IMR-90 (cell line): ENCODE measurements at regions not wholly inside any gene's neighbourhood (a gene's known extent, or its start where the extent isn't known, plus 50 kb on each side); places are given as distances from the start of the nearest gene placed in this dataset.

ENCODE experiments used
- ATAC-seq: fragments of 200-7000 bp; cut with Tn5 transposase; 2 replicates; pipeline ENCODE4 v1.9.1; 2020; ENCODE audit warnings: low read depth, mild to moderate bottlenecking, moderate library complexity
- BruUV-seq: library from RNA; stranded (reverse); fragments of 400-500 nt; replicated peaks from 2 replicates; lab custom pipeline; 2021; lab: Mats Ljungman, UMichigan
- CTCF ChIA-PET: fragments of 300-600 bp; formaldehyde crosslinking; extraction: SDS; loops from one replicate; lab custom pipeline; 2021; ENCODE audit warnings: antibody characterized with exemption; lab: Yijun Ruan, JAX
- POLR2A ChIA-PET: fragments of 300-600 bp; sonication (Branson Sonifier 250); formaldehyde crosslinking; loops from one replicate; lab custom pipeline; 2022; ENCODE audit warnings: antibody characterized with exemption; ENCODE audit not compliant: unreplicated experiment; lab: Charles Lee
- DNase-seq: peaks from one replicate; pipeline ENCODE4 v3.0.0; 2013
- H2AFZ ChIP-seq: replicated peaks from 2 replicates; pipeline ENCODE3; 2013; ENCODE audit warnings: low read length, mild to moderate bottlenecking; ENCODE audit not compliant: poor library complexity
- H2AK5ac ChIP-seq: 2 replicates; pipeline ENCODE4 v1.6.1; 2013; ENCODE audit warnings: low read depth, low read length, inconsistent platforms
- H2AK9ac ChIP-seq: replicated peaks from 2 replicates; pipeline ENCODE3; 2013; ENCODE audit warnings: mild to moderate bottlenecking, low read depth, low read length, moderate library complexity; ENCODE audit not compliant: poor library complexity
- H2BK120ac ChIP-seq: 2 replicates; pipeline ENCODE4 v1.6.1; 2013; ENCODE audit warnings: low read depth, low read length, inconsistent platforms
- H2BK15ac ChIP-seq: 3 replicates; pipeline ENCODE4 v1.6.1; 2013; ENCODE audit warnings: low read depth, low read length, inconsistent platforms
- H2BK20ac ChIP-seq: 2 replicates; pipeline ENCODE4 v1.6.1; 2013; ENCODE audit warnings: low read depth, mild to moderate bottlenecking, inconsistent platforms, low read length, moderate library complexity
- H2BK5ac ChIP-seq: 2 replicates; pipeline ENCODE4 v1.6.1; 2013; ENCODE audit warnings: mild to moderate bottlenecking, low read depth, low read length, inconsistent platforms; ENCODE audit not compliant: poor library complexity, severe bottlenecking
- H3K14ac ChIP-seq: replicated peaks from 2 replicates; pipeline ENCODE4 v1.6.1; 2013; ENCODE audit warnings: low read depth, low read length, inconsistent platforms
- H3K18ac ChIP-seq: 2 replicates; pipeline ENCODE4 v1.6.1; 2013; ENCODE audit warnings: low read depth, low read length, control low read depth
- H3K23ac ChIP-seq: 2 replicates; pipeline ENCODE4 v1.6.1; 2013; ENCODE audit warnings: low read depth, low read length, inconsistent platforms
- H3K27ac ChIP-seq: 2 replicates; pipeline ENCODE4 v1.5.1; 2013; ENCODE audit warnings: mild to moderate bottlenecking, control low read depth, low read length; ENCODE audit not compliant: insufficient read depth
- H3K27me3 ChIP-seq: 2 replicates; pipeline ENCODE4 v1.6.1; 2013; ENCODE audit warnings: low read length; ENCODE audit not compliant: control insufficient read depth, insufficient read depth
- H3K36me3 ChIP-seq: 2 replicates; pipeline ENCODE4 v1.6.1; 2013; ENCODE audit warnings: low read length, mixed read lengths; ENCODE audit not compliant: control insufficient read depth, insufficient read depth
- H3K4ac ChIP-seq: 2 replicates; pipeline ENCODE4 v1.6.1; 2013; ENCODE audit warnings: low read depth, low read length, inconsistent platforms
- H3K4me1 ChIP-seq: 2 replicates; pipeline ENCODE4 v1.6.1; 2013; ENCODE audit warnings: low read length, mixed read lengths; ENCODE audit not compliant: control insufficient read depth, insufficient read depth
- H3K4me2 ChIP-seq: 2 replicates; pipeline ENCODE4 v1.6.1; 2013; ENCODE audit warnings: low read depth, mild to moderate bottlenecking, control low read depth, low read length, moderate library complexity
- H3K4me3 ChIP-seq: 2 replicates; pipeline ENCODE4 v1.5.1; 2013; ENCODE audit warnings: low read depth, mild to moderate bottlenecking, control low read depth, low read length, moderate library complexity; ENCODE audit not compliant: insufficient read depth
- H3K56ac ChIP-seq: 2 replicates; pipeline ENCODE4 v1.6.1; 2013; ENCODE audit warnings: low read length, inconsistent platforms; ENCODE audit not compliant: insufficient read depth; ENCODE audit errors: extremely low read depth
- H3K79me1 ChIP-seq, 2 experiments: 2 replicates each; pipeline ENCODE4 v1.6.1; 2013; ENCODE audit warnings: low read length in 2 of 2, inconsistent platforms in 1 of 2, low read depth in 1 of 2
- H3K9ac ChIP-seq: 2 replicates; pipeline ENCODE4 v1.6.1; 2013; ENCODE audit warnings: low read depth, low read length, control low read depth
- H3K9me1 ChIP-seq: 2 replicates; pipeline ENCODE4 v1.6.1; 2013; ENCODE audit warnings: low read length, inconsistent platforms; ENCODE audit not compliant: insufficient read depth
- H3K9me3 ChIP-seq: 2 replicates; pipeline ENCODE4 v1.6.1; 2013; ENCODE audit warnings: low read length; ENCODE audit not compliant: control insufficient read depth, insufficient read depth
- H4K20me1 ChIP-seq: 2 replicates; pipeline ENCODE4 v1.6.1; 2013; ENCODE audit warnings: low read length, inconsistent platforms; ENCODE audit not compliant: insufficient read depth
- H4K5ac ChIP-seq: 2 replicates; pipeline ENCODE4 v1.6.1; 2013; ENCODE audit warnings: mild to moderate bottlenecking, low read depth, low read length, control low read depth
- H4K8ac ChIP-seq, 2 experiments: 2 replicates each; pipeline ENCODE4 v1.6.1; 2013; ENCODE audit warnings: low read depth in 2 of 2, low read length in 2 of 2, control low read depth in 1 of 2, inconsistent platforms in 1 of 2
- H4K91ac ChIP-seq: 2 replicates; pipeline ENCODE4 v1.6.1; 2013; ENCODE audit warnings: low read depth, low read length, inconsistent platforms; ENCODE audit not compliant: insufficient read depth
- FOS ChIP-seq: fragments of 150-350 bp; IDR thresholded peaks from 2 replicates; pipeline ENCODE4 v1.6.1; 2016; ENCODE audit warnings: low read depth, low read length
- MAFK ChIP-seq: IDR thresholded peaks from 2 replicates; pipeline ENCODE4 v1.6.1; 2012; ENCODE audit warnings: low read depth, low read length, improper control_type of control experiment
- MAZ ChIP-seq: IDR thresholded peaks from 2 replicates; pipeline ENCODE4 v1.6.1; 2012; ENCODE audit warnings: low read depth, mild to moderate bottlenecking, low read length, improper control_type of control experiment, moderate library complexity, borderline replicate concordance
- NFE2L2 ChIP-seq: fragments of 150-350 bp; IDR thresholded peaks from 2 replicates; pipeline ENCODE4 v1.6.1; 2016; ENCODE audit warnings: low read depth, mild to moderate bottlenecking, low read length
- RAD21 ChIP-seq: IDR thresholded peaks from 2 replicates; pipeline ENCODE4 v1.6.1; 2012; ENCODE audit warnings: low read length, improper control_type of control experiment
- RFX5 ChIP-seq: IDR thresholded peaks from 2 replicates; pipeline ENCODE4 v1.8.0; 2012; ENCODE audit warnings: low read depth, mild to moderate bottlenecking, low read length, moderate library complexity
- SMC3 ChIP-seq: fragments of 150-350 bp; IDR thresholded peaks from 2 replicates; pipeline ENCODE4 v1.6.1; 2016; ENCODE audit warnings: low read depth, mild to moderate bottlenecking, antibody characterized with exemption, low read length, moderate library complexity
- WGBS, 2 experiments: methylation state at CpG; one replicate each; pipeline versions ENCODE4 v1.1.5 to v1.1.7; 2013; ENCODE audit warnings: missing lambda C conversion rate in 2 of 2; ENCODE audit not compliant: insufficient read length in 1 of 2; ENCODE audit errors: extremely low coverage in 2 of 2; 5-methylcytosine and 5-hydroxymethylcytosine counted together
- dilution Hi-C: fragments of 300-500 bp; cut with HindIII; formaldehyde crosslinking; loops from one replicate; pipeline ENCODE4 v1.14.3; 2018; ENCODE audit warnings: low sequenced_read_pairs; ENCODE audit not compliant: unreplicated experiment
- in situ Hi-C: fragments of 300-500 bp; cut with MboI; formaldehyde crosslinking; loops from 3 replicates; pipeline ENCODE4 v1.14.3; 2019; ENCODE audit warnings: low sequenced_read_pairs, inconsistent platforms, mixed read lengths
- intact Hi-C: fragments of 100-400 bp; cut with micrococcal nuclease; formaldehyde crosslinking; loops from 2 replicates; pipeline ENCODE4 v1.10.0; 2022
- TF ChIP-seq, protein P1 (sequence below): fragments of 150-350 bp; IDR thresholded peaks from 2 replicates; pipeline ENCODE4 v1.6.1; 2016; ENCODE audit warnings: low read depth, mild to moderate bottlenecking, low read length, moderate library complexity, borderline replicate concordance
- TF ChIP-seq, protein P2 (sequence below): fragments of 150-350 bp; IDR thresholded peaks from 2 replicates; pipeline ENCODE4 v1.6.1; 2017; ENCODE audit warnings: mild to moderate bottlenecking, antibody characterized with exemption, low read length, low read depth
- TF ChIP-seq, protein P3 (sequence below): conservative IDR thresholded peaks from 2 replicates; pipeline ENCODE4 v1.5.1; 2012; ENCODE audit warnings: mild to moderate bottlenecking, low read depth, low read length, improper control_type of control experiment

DNA sequence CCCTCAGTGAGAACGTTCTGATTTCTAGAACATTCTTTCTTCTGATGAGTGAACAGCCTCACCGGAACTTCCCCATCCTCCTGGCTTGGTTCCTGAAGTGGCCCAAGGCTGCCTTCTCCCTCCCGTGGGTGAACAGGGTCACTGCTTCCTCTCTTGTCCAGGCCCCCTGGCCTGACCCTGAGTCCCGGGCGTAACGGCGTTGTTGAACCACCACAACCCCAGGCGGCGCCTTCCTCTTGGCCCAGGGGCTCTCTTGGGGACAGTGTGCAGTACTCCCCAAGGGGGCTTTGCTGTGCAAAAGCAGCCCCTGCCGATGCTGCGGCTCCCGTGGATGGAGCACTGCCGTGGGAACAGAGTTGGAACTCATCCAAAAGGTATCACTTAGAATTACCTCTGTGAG, 147.2 kb downstream of the TSN start:
- no peaks in the 10 kb centered on the region for H3K36me3 ChIP-seq
- BruUV-seq, result no TSS peak
- no peak overlapping the region for H3K4me3 ChIP-seq
- H3K79me1 ChIP-seq, result no peaks in the 10 kb centered on the region
- no peak overlapping the region for H2BK20ac ChIP-seq
- H2BK15ac ChIP-seq, result no peak overlapping the region
- H3K9me3 ChIP-seq, result no peaks in the 10 kb centered on the region
- H3K56ac ChIP-seq, result no peak overlapping the region
- no peak overlapping the region for H3K18ac ChIP-seq
- in situ Hi-C loops, result no loop called here
- no peak overlapping the region for H3K4me2 ChIP-seq
- no peak overlapping the region for H4K91ac ChIP-seq
- H3K4ac ChIP-seq, result no peak overlapping the region
- no peak for DNase-seq
- no peak overlapping the region for H4K8ac ChIP-seq
- TF ChIP-seq FOS (no peak), MAZ (no peak), RFX5 (no peak), SMC3 (no peak), RAD21 (no peak), MAFK (no peak), NFE2L2 (no peak)
- TF ChIP-seq, protein P1, sequence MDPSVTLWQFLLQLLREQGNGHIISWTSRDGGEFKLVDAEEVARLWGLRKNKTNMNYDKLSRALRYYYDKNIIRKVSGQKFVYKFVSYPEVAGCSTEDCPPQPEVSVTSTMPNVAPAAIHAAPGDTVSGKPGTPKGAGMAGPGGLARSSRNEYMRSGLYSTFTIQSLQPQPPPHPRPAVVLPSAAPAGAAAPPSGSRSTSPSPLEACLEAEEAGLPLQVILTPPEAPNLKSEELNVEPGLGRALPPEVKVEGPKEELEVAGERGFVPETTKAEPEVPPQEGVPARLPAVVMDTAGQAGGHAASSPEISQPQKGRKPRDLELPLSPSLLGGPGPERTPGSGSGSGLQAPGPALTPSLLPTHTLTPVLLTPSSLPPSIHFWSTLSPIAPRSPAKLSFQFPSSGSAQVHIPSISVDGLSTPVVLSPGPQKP, result no peak
- TF ChIP-seq, protein P2, sequence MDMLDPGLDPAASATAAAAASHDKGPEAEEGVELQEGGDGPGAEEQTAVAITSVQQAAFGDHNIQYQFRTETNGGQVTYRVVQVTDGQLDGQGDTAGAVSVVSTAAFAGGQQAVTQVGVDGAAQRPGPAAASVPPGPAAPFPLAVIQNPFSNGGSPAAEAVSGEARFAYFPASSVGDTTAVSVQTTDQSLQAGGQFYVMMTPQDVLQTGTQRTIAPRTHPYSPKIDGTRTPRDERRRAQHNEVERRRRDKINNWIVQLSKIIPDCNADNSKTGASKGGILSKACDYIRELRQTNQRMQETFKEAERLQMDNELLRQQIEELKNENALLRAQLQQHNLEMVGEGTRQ, result no peak
- TF ChIP-seq, protein P3, sequence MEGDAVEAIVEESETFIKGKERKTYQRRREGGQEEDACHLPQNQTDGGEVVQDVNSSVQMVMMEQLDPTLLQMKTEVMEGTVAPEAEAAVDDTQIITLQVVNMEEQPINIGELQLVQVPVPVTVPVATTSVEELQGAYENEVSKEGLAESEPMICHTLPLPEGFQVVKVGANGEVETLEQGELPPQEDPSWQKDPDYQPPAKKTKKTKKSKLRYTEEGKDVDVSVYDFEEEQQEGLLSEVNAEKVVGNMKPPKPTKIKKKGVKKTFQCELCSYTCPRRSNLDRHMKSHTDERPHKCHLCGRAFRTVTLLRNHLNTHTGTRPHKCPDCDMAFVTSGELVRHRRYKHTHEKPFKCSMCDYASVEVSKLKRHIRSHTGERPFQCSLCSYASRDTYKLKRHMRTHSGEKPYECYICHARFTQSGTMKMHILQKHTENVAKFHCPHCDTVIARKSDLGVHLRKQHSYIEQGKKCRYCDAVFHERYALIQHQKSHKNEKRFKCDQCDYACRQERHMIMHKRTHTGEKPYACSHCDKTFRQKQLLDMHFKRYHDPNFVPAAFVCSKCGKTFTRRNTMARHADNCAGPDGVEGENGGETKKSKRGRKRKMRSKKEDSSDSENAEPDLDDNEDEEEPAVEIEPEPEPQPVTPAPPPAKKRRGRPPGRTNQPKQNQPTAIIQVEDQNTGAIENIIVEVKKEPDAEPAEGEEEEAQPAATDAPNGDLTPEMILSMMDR, result no peak
- H4K20me1 ChIP-seq, result no peaks in the 10 kb centered on the region; the same call in 1 of the 2 replicates
- no peak overlapping the region for H4K5ac ChIP-seq
- H2BK5ac ChIP-seq, result no peak overlapping the region
- no peaks in the 10 kb centered on the region for H3K4me1 ChIP-seq
- ChIA-PET POLR2A (no interaction called here), CTCF (no interaction called here)
- intact Hi-C loops, result no loop called here
- H3K9ac ChIP-seq, result no peak overlapping the region
- no peak overlapping the region for H2AFZ ChIP-seq
- H3K27me3 ChIP-seq, result peaks cover 2% of the 10 kb centered on the region
- ATAC-seq, result no peak
- no peaks in the 10 kb centered on the region for H3K9me1 ChIP-seq
- no peak overlapping the region for H3K23ac ChIP-seq
- no peak overlapping the region for H2AK9ac ChIP-seq
- H2AK5ac ChIP-seq, result no peak overlapping the region
- no peak overlapping the region for H2BK120ac ChIP-seq
- WGBS, 2 experiments, result 89% methylated on average over 11 of the region's 13 CpGs; no CpG with 5 or more reads in 1 of the 2 experiments
- H3K27ac ChIP-seq, result no peak overlapping the region
- H3K14ac ChIP-seq, result no peak overlapping the region
- dilution Hi-C loops, result no loop called here
